ENCODE measurements at regions not wholly inside any gene's neighbourhood (a gene's known extent, or its start where the extent isn't known, plus 50 kb on each side); places are given as distances from the start of the nearest gene placed in this dataset.

- peak; percentile 46 for DNase-seq (ENCODE audit: low spot score)
Measured at GRCh38 chr19:28482221-28482620, 730.7 kb downstream of the UQCRFS1 start.

- DNase-seq (ENCODE audit: low spot score), result no peak
Measured at GRCh38 chr19:28481674-28482073, 731.3 kb downstream of the UQCRFS1 start.

- DNase-seq (ENCODE audit: low spot score), result no peak
Measured at GRCh38 chr19:28475525-28475924, 737.4 kb downstream of the UQCRFS1 start.

GRCh38 chr19:28472843-28473242 is 740.1 kb downstream of the UQCRFS1 start:
- DNase-seq (ENCODE audit: low spot score), result no peak

- DNase-seq (ENCODE audit: low spot score), result no peak
Measured at GRCh38 chr19:28471731-28472510, 741.0 kb downstream of the UQCRFS1 start.

GRCh38 chr19:28469544-28469943 is 743.4 kb downstream of the UQCRFS1 start:
- DNase-seq (ENCODE audit: low spot score), result no peak

GRCh38 chr19:28468701-28469459 is 744.1 kb downstream of the UQCRFS1 start:
- DNase-seq (ENCODE audit: low spot score), result peak; percentile 20

GRCh38 chr19:28466107-28467045 is 746.6 kb downstream of the UQCRFS1 start:
- DNase-seq (ENCODE audit: low spot score), result peak; percentile 76

- no peak for DNase-seq (ENCODE audit: low spot score)
Measured at GRCh38 chr19:28465371-28466086, 747.4 kb downstream of the UQCRFS1 start.

GRCh38 chr19:28463493-28464053 is 749.4 kb downstream of the UQCRFS1 start:
- DNase-seq (ENCODE audit: low spot score), result no peak

- no peak for DNase-seq (ENCODE audit: low spot score)
Measured at GRCh38 chr19:28457620-28458019, 755.3 kb downstream of the UQCRFS1 start.

- DNase-seq (ENCODE audit: low spot score), result no peak
Measured at GRCh38 chr19:28456708-28457320, 756.1 kb downstream of the UQCRFS1 start.

GRCh38 chr19:28456252-28456651 is 756.7 kb downstream of the UQCRFS1 start:
- no peak for DNase-seq (ENCODE audit: low spot score)

GRCh38 chr19:28454083-28454482 is 758.9 kb downstream of the UQCRFS1 start:
- no peak for DNase-seq (ENCODE audit: low spot score)

GRCh38 chr19:28453420-28453819 is 759.5 kb downstream of the UQCRFS1 start:
- no peak for DNase-seq (ENCODE audit: low spot score)

GRCh38 chr19:28449803-28450202 is 763.1 kb downstream of the UQCRFS1 start:
- DNase-seq (ENCODE audit: low spot score), result no peak

GRCh38 chr19:28446511-28446910 is 766.4 kb downstream of the UQCRFS1 start:
- DNase-seq (ENCODE audit: low spot score), result peak; percentile 31

- no peak for DNase-seq (ENCODE audit: low spot score)
Measured at GRCh38 chr19:28445826-28446225, 767.1 kb downstream of the UQCRFS1 start.

GRCh38 chr19:28444362-28444761 is 768.6 kb downstream of the UQCRFS1 start:
- DNase-seq (ENCODE audit: low spot score), result no peak

GRCh38 chr19:28443361-28443760 is 769.6 kb downstream of the UQCRFS1 start:
- no peak for DNase-seq (ENCODE audit: low spot score)

All from iPS-NIHi11 (cell line).